Gastroesophageal sphincter (tissue), 3 donors: ENCODE measurements at regions not wholly inside any gene's neighbourhood (a gene's known extent, or its start where the extent isn't known, plus 50 kb on each side); places are given as distances from the start of the nearest gene placed in this dataset.

Experiments used
- EP300 ChIP-seq: sonication (generic); formaldehyde crosslinking; IDR thresholded peaks from one replicate; pipeline ENCODE4 v1.6.1; 2017; ENCODE audit warnings: antibody characterized with exemption, mild to moderate bottlenecking
- POLR2A ChIP-seq, 2 donors: fragments of 450-650 bp; IDR thresholded peaks; one replicate each; pipeline ENCODE4 v1.6.1; 2017; ENCODE audit warnings: antibody characterized with exemption in 2 of 2, mild to moderate bottlenecking in 2 of 2, moderate library complexity in 1 of 2
- POLR2AphosphoS5 ChIP-seq: sonication (generic); formaldehyde crosslinking; IDR thresholded peaks from one replicate; pipeline ENCODE4 v1.6.1; 2017; ENCODE audit warnings: antibody characterized with exemption
- TF ChIP-seq, protein P1 (sequence below), 4 experiments: fragments of 200-600 bp in 2 of 4; fragments of 450-650 bp in 2 of 4; sonication (generic) in 1 of 4; IDR thresholded peaks; one replicate each; pipeline ENCODE4 v1.5.1; 2017 to 2019; ENCODE audit warnings: antibody characterized with exemption in 4 of 4, mild to moderate bottlenecking in 2 of 4, moderate library complexity in 2 of 4

DNA sequence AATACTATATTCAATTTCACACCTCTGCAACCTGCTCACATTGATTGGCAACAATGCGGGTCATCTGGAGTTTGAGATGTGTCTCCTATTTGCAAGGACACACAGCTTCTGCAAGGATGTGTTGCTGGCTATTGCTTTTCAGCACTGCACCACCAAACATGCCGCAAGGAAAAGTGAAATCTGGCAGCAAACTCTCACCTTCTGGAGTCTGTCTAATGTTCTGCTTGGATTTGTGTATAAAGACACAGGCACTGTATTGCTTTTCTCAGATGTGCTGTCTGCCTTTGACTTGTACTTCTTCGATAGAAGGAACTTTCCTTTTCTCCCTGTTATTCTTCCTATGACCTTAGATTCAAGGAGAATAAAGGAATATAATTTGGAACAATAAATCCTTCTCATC lies 138.6 kb upstream of the EPHA4 start:
- TF ChIP-seq, protein P1, sequence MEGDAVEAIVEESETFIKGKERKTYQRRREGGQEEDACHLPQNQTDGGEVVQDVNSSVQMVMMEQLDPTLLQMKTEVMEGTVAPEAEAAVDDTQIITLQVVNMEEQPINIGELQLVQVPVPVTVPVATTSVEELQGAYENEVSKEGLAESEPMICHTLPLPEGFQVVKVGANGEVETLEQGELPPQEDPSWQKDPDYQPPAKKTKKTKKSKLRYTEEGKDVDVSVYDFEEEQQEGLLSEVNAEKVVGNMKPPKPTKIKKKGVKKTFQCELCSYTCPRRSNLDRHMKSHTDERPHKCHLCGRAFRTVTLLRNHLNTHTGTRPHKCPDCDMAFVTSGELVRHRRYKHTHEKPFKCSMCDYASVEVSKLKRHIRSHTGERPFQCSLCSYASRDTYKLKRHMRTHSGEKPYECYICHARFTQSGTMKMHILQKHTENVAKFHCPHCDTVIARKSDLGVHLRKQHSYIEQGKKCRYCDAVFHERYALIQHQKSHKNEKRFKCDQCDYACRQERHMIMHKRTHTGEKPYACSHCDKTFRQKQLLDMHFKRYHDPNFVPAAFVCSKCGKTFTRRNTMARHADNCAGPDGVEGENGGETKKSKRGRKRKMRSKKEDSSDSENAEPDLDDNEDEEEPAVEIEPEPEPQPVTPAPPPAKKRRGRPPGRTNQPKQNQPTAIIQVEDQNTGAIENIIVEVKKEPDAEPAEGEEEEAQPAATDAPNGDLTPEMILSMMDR (IDR thresholded peaks at IDR 0.05) = no peak
- no peak for TF ChIP-seq EP300
- TF ChIP-seq POLR2AphosphoS5 = no peak
- TF ChIP-seq POLR2A (IDR thresholded peaks at IDR 0.05) = no peak
